Activated CD4-positive, CD25-positive, alpha-beta regulatory T cell (primary cell): ENCODE measurements at regions not wholly inside any gene's neighbourhood (a gene's known extent, or its start where the extent isn't known, plus 50 kb on each side); places are given as distances from the start of the nearest gene placed in this dataset.

ENCODE experiments used
- DNase-seq, 4 experiments: peaks; one replicate each; lab custom pipeline; 2025; lab: John Stamatoyannopoulos, UW

GRCh38 chr14:97350894-97351731, 553.9 kb downstream of the VRK1 start:
- DNase-seq: no peak

GRCh38 chr14:97353102-97353501, 555.9 kb downstream of the VRK1 start:
- no peak for DNase-seq

GRCh38 chr14:97354119-97354722, 557.0 kb downstream of the VRK1 start:
- DNase-seq: no peak

- no peak for DNase-seq
These were observed 562.2 kb downstream of the VRK1 start for GRCh38 chr14:97359341-97359740.

GRCh38 chr14:97361181-97361580, 564.0 kb downstream of the VRK1 start:
- DNase-seq: no peak

- no peak for DNase-seq
These were observed 564.8 kb downstream of the VRK1 start for GRCh38 chr14:97361958-97362357.

- DNase-seq: no peak
These were observed 569.2 kb downstream of the VRK1 start for GRCh38 chr14:97366400-97366799.

- no peak for DNase-seq
These were observed 570.1 kb downstream of the VRK1 start for GRCh38 chr14:97367278-97367677.

- no peak for DNase-seq
These were observed 570.9 kb downstream of the VRK1 start for GRCh38 chr14:97368049-97368448.

GRCh38 chr14:97368900-97369564, 571.9 kb downstream of the VRK1 start:
- no peak for DNase-seq

GRCh38 chr14:97369901-97370300, 572.7 kb downstream of the VRK1 start:
- DNase-seq: no peak

GRCh38 chr14:97376310-97376709, 579.1 kb downstream of the VRK1 start:
- DNase-seq: no peak

GRCh38 chr14:97377550-97377949, 580.4 kb downstream of the VRK1 start:
- DNase-seq: no peak

- DNase-seq: no peak
These were observed 581.9 kb downstream of the VRK1 start for GRCh38 chr14:97379091-97379531.

GRCh38 chr14:97380539-97380941, 583.4 kb downstream of the VRK1 start:
- DNase-seq: peak in 2 of 4 experiments; percentile 29 to 38

GRCh38 chr14:97381309-97381708, 584.1 kb downstream of the VRK1 start:
- DNase-seq: no peak

- no peak for DNase-seq
These were observed 585.5 kb downstream of the VRK1 start for GRCh38 chr14:97382616-97383226.

- DNase-seq: no peak
These were observed 588.5 kb downstream of the VRK1 start for GRCh38 chr14:97385727-97386126.

- no peak for DNase-seq
These were observed 590.2 kb downstream of the VRK1 start for GRCh38 chr14:97387252-97387874.

- no peak for DNase-seq
These were observed 591.2 kb downstream of the VRK1 start for GRCh38 chr14:97388408-97388807.

GRCh38 chr14:97390096-97390724, 593.0 kb downstream of the VRK1 start:
- DNase-seq: no peak

- no peak for DNase-seq
These were observed 596.1 kb downstream of the VRK1 start for GRCh38 chr14:97393244-97393643.
